GM12891 (cell line): ENCODE measurements at regions not wholly inside any gene's neighbourhood (a gene's known extent, or its start where the extent isn't known, plus 50 kb on each side); places are given as distances from the start of the nearest gene placed in this dataset.

Source experiments
- DNase-seq: peaks from one replicate; pipeline ENCODE4 v3.0.0; 2011; ENCODE audit warnings: low spot score; ENCODE audit not compliant: insufficient read length
- FAIRE-seq: peaks from 2 replicates; lab custom pipeline; 2011; peaks lifted over from hg19 to GRCh38; lab: Jason Lieb, UNC
- PAX5 ChIP-seq: IDR thresholded peaks from 2 replicates; pipeline ENCODE4 v1.6.1; 2011; ENCODE audit warnings: low read length, moderate library complexity, mild to moderate bottlenecking; ENCODE audit not compliant: insufficient read depth, severe bottlenecking
- POLR2A ChIP-seq: IDR thresholded peaks from 2 replicates; pipeline ENCODE4 v1.6.1; 2011; ENCODE audit warnings: low read depth, low read length, control low read depth
- POLR2AphosphoS5 ChIP-seq: IDR thresholded peaks from 2 replicates; pipeline ENCODE4 v1.6.1; 2011; ENCODE audit warnings: low read depth, low read length, control low read depth
- POU2F2 ChIP-seq: IDR thresholded peaks from 2 replicates; pipeline ENCODE4 v1.6.1; 2011; ENCODE audit warnings: low read depth, mild to moderate bottlenecking, control low read depth, low read length, moderate library complexity
- SPI1 ChIP-seq: IDR thresholded peaks from 2 replicates; pipeline ENCODE4 v1.6.1; 2011; ENCODE audit warnings: low read depth, low read length, control low read depth
- TAF1 ChIP-seq: IDR thresholded peaks from 2 replicates; pipeline ENCODE4 v1.6.1; 2011; ENCODE audit warnings: low read depth, low read length, control low read depth

DNA sequence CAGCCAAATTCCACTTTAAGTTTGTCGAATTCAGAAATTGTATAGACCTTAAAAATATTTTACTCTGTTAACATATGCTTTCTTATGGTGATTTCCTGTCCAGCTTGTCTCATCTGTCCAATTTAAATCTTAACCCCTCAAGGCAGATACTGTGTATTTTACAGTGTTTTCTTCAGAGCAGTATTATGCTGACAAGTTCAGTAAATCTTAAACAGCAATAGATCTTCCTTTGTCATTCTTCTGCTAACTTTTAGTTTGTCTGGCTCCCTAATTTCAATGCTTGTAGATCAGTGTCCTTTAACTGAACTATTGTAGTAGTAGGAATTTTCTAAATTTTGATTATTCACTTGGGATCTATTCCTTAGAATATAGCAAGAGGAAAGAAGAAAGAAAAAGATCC, 52.8 kb upstream of the MEIS1 start:
- no peak for FAIRE-seq
- no peak for DNase-seq
- no peak for TF ChIP-seq TAF1
- TF ChIP-seq PAX5 = no peak
- no peak for TF ChIP-seq POU2F2
- no peak for TF ChIP-seq POLR2AphosphoS5
- no peak for TF ChIP-seq POLR2A
- TF ChIP-seq SPI1 = no peak

DNA sequence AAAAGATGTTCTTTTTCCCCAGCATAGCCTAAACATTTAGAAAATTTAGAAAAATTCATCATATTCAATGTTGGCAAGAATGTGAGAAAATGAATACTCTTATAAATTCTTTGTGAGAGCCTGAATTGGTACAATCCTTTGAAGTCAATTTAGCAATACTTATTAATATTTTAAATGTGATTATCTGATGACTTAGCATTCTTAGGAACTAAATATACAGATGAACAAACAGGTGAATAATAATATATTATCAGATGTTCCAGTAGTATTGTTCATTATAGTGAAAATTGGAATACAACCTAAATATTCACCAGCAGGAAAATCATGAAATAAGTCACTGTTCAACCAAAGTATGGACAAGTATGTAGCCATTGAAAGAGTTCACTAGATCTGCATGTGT, 55.5 kb upstream of the MEIS1 start:
- TF ChIP-seq TAF1 (no peak), POLR2A (no peak), SPI1 (no peak), POU2F2 (no peak), PAX5 (no peak), POLR2AphosphoS5 (no peak)
- no peak for DNase-seq
- FAIRE-seq = no peak

DNA sequence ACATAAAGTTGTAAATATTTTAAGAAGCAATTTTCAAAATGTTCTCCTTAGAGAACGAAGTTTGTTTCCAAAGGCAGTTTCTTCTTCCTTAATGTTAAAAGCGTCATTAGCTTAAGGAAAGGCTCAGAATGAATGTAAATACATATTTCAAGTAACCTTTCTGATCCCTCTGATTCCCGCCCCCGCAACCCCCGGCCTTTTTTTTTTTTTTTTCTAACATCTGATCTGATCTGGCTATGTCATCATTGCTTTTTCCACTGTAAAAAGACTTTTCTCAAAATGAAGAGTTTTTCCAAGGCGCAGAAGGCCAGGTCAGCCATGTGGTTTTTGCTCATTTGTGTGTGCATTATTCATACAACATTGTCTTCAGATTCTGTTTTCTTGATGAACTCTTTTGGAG, 57.1 kb upstream of the MEIS1 start:
- FAIRE-seq = no peak
- DNase-seq = no peak
- TF ChIP-seq POLR2A (no peak), SPI1 (no peak), TAF1 (no peak), PAX5 (no peak), POU2F2 (no peak)

GRCh38 chr2:66370824-66371223, 64.1 kb upstream of the MEIS1 start:
- DNase-seq (no peak), FAIRE-seq (no peak)
- TF ChIP-seq POLR2A (no peak), TAF1 (no peak), SPI1 (no peak), POU2F2 (no peak), POLR2AphosphoS5 (no peak), PAX5 (no peak)

DNA sequence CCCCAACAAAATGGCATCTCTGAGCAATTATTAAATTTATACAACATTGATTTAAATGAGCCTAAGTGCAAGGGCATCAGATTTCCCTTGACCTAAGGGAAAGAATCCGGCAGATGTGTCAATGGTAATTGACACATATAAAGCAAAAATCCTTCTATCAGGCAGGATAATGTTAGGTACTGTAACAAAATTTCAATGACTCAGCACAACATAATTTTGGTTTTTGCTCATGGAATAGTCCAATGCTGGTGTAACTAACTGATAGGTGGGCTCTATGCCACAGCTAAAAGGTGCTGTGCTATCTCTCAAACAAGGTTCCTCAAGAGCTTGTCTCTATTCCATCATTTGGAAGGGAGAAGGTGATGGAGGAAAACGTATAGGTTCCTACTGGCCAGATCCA, 68.3 kb upstream of the MEIS1 start:
- DNase-seq (no peak), FAIRE-seq (no peak)
- no peak for TF ChIP-seq POU2F2
- no peak for TF ChIP-seq PAX5
- TF ChIP-seq POLR2AphosphoS5 = no peak
- TF ChIP-seq SPI1 = no peak
- TF ChIP-seq POLR2A = no peak
- TF ChIP-seq TAF1 = no peak

DNA sequence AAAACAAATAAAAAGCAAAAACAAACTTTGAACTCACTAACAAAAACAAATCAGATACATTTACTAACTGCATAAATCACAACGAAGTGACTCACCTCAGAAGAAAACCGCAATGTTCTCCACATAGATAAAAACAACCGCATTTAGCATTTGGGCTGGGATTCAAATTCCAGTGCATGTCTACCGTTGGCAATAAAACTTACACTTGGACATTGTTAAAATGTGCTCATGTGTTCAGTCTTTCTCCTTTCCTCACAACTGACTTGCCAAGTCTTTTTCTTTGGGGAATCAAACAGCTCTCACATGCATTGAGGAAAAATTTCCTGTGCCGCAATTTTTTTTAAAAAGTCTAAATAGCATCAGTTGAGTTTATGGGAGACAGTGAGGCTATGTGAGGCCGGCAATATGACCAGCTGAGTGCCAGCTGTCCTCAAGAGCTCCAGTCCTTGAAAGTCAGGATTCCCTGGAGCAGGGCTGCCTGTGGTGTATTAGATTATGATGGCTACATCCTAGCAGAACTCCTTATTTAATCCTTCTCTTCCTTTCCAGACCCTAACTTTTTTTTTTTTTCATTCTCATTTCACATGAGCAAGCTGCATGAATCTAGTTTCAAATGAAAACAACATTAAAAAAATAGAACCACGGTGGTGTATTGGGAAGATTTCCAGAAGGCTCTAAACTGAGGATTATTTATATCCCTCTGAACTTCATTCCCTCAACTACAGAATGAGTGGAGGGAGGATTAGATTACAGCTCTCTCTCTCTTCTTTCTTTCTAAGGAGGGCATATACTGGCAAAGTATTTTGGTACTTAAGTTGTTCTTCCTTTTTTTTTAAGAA, 70.2 kb upstream of the MEIS1 start:
- FAIRE-seq = no peak
- no peak for DNase-seq
- TF ChIP-seq PAX5 (no peak), SPI1 (no peak), POLR2AphosphoS5 (no peak), POU2F2 (no peak), TAF1 (no peak), POLR2A (no peak)

GRCh38 chr2:66362701-66363100, 72.2 kb upstream of the MEIS1 start:
- FAIRE-seq (no peak), DNase-seq (no peak)
- TF ChIP-seq POLR2AphosphoS5 = no peak
- no peak for TF ChIP-seq POU2F2
- no peak for TF ChIP-seq POLR2A
- TF ChIP-seq TAF1 = no peak
- TF ChIP-seq PAX5 = no peak
- no peak for TF ChIP-seq SPI1

DNA sequence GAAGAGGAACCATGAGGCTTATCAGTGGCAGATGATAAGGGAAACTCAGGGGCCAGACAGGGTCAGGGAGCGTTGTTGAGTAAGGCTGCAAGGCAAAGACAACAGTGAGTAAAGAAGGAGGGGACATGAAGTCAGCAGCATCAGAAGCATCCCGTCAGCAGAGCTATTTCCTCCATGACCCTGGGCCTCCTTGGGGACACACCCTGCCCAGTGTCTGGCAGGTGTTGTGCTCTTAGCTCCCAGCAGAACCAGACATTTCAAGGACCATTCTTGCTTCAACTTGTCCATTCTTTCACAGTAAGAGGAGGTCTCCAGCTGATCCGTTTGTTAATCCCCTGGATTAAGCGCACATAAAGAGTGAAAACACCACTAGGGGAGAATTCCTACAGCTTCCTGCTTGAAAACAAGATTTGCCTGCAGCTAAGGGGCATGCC, 88.7 kb upstream of the MEIS1 start:
- no peak for DNase-seq
- FAIRE-seq = no peak
- TF ChIP-seq SPI1 (no peak), TAF1 (no peak), POU2F2 (no peak), PAX5 (no peak), POLR2AphosphoS5 (no peak), POLR2A (no peak)

DNA sequence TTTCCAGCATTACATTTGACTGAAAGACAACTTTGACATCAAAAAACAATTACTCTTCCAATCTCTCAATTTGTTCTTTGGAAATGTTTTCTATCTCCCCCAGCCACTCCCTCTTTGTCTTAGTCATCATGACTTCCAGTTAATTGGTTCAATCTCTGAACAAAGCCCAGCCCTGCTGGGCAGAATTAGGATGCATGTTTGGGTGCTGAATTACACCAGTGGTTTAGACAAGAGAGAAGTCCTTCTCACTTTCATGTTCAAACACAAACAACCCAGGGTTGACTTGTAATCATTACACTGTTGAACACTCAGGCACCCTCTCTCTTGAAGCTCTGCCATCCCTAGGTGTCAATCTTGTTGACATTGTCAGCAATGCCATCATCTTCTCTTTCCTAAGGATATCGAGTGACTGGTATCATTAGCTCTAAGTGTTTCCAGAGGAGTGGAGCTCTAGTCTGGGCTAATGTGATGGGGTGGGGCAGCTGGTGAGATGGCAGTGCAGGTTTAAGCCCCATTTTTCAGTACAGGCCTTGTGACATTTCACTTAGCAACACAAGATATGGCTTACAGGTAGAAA, 90.8 kb upstream of the MEIS1 start:
- FAIRE-seq (no peak), DNase-seq (no peak)
- TF ChIP-seq SPI1 (no peak), PAX5 (no peak), POLR2A (no peak), POLR2AphosphoS5 (no peak), TAF1 (no peak), POU2F2 (no peak)
